SK-N-SH treated with all-trans-retinoic acid at 6 μM for 48 hours (cell line): ENCODE measurements at regions not wholly inside any gene's neighbourhood (a gene's known extent, or its start where the extent isn't known, plus 50 kb on each side); places are given as distances from the start of the nearest gene placed in this dataset.

Source experiments
- ARNTL ChIP-seq: fragments of 450-650 bp; formaldehyde crosslinking; IDR thresholded peaks from 2 replicates; pipeline ENCODE4 v1.5.0; 2020; ENCODE audit warnings: low read depth, mild to moderate bottlenecking, moderate library complexity, borderline replicate concordance
- CREB5 ChIP-seq: fragments of 250-450 bp; sonication (Bioruptor Pico); IDR thresholded peaks from 2 replicates; pipeline ENCODE4 v1.5.1; 2020; ENCODE audit warnings: low read depth, mild to moderate bottlenecking, moderate library complexity
- PATZ1 ChIP-seq: fragments of 250-450 bp; sonication (Bioruptor Pico); IDR thresholded peaks from 2 replicates; pipeline ENCODE4 v1.8.0; 2020; ENCODE audit warnings: mild to moderate bottlenecking, moderate library complexity, borderline replicate concordance
- POU6F1 ChIP-seq: fragments of 250-450 bp; sonication (Bioruptor Pico); IDR thresholded peaks from 2 replicates; pipeline ENCODE4 v1.8.0; 2021; ENCODE audit warnings: low read depth, mild to moderate bottlenecking, moderate library complexity, borderline replicate concordance
- TCF4 ChIP-seq: fragments of 250-450 bp; sonication (Bioruptor Pico); IDR thresholded peaks from 2 replicates; pipeline ENCODE4 v1.8.0; 2021; ENCODE audit warnings: mild to moderate bottlenecking, moderate library complexity, borderline replicate concordance

- no peak for TF ChIP-seq TCF4 (CRISPR knock-in tag)
- no peak for TF ChIP-seq CREB5 (CRISPR knock-in tag)
- TF ChIP-seq PATZ1: no peak
- no peak for TF ChIP-seq POU6F1
- TF ChIP-seq ARNTL (CRISPR knock-in tag): no peak
Observed at GRCh38 chr7:80981405-80981804, 62.6 kb upstream of the SEMA3C start.
